ENCODE measurements at regions not wholly inside any gene's neighbourhood (a gene's known extent, or its start where the extent isn't known, plus 50 kb on each side); places are given as distances from the start of the nearest gene placed in this dataset.

DNA sequence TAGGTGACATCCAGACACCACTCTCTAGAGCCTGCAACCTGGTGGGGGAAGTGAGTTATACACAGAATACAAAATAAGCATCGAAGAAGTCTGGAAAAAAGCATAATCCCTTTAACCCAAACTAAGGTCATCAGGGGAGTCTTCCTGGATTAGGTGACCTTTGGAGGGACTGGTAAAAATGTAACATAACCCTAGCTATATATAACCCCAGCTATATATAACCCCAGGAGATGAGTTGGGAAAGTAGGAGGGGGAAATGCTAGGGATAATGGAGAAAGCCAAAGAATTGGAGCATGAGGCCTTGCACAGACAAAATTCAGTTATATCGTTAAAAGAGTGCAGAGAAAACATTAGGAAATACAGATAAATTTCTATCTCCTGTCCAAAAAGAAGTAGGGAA is 164.8 kb downstream of the QRSL1 start:
- TF ChIP-seq, protein P1, sequence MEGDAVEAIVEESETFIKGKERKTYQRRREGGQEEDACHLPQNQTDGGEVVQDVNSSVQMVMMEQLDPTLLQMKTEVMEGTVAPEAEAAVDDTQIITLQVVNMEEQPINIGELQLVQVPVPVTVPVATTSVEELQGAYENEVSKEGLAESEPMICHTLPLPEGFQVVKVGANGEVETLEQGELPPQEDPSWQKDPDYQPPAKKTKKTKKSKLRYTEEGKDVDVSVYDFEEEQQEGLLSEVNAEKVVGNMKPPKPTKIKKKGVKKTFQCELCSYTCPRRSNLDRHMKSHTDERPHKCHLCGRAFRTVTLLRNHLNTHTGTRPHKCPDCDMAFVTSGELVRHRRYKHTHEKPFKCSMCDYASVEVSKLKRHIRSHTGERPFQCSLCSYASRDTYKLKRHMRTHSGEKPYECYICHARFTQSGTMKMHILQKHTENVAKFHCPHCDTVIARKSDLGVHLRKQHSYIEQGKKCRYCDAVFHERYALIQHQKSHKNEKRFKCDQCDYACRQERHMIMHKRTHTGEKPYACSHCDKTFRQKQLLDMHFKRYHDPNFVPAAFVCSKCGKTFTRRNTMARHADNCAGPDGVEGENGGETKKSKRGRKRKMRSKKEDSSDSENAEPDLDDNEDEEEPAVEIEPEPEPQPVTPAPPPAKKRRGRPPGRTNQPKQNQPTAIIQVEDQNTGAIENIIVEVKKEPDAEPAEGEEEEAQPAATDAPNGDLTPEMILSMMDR (IDR thresholded peaks at IDR 0.05; ENCODE audit: poor library complexity) = no peak
- TF ChIP-seq EZH2 (IDR thresholded peaks at IDR 0.05; ENCODE audit: borderline replicate concordance) (no peak), EZH2phosphoT487 (IDR thresholded peaks at IDR 0.05; ENCODE audit: low read depth, severe bottlenecking, unreplicated experiment) (no peak)
- 92% methylated on average over 2 of the region's 2 CpGs for WGBS (ENCODE audit: low lambda C conversion rate, missing lambda C conversion rate)
- H3K27ac ChIP-seq = no peak overlapping the region

DNA sequence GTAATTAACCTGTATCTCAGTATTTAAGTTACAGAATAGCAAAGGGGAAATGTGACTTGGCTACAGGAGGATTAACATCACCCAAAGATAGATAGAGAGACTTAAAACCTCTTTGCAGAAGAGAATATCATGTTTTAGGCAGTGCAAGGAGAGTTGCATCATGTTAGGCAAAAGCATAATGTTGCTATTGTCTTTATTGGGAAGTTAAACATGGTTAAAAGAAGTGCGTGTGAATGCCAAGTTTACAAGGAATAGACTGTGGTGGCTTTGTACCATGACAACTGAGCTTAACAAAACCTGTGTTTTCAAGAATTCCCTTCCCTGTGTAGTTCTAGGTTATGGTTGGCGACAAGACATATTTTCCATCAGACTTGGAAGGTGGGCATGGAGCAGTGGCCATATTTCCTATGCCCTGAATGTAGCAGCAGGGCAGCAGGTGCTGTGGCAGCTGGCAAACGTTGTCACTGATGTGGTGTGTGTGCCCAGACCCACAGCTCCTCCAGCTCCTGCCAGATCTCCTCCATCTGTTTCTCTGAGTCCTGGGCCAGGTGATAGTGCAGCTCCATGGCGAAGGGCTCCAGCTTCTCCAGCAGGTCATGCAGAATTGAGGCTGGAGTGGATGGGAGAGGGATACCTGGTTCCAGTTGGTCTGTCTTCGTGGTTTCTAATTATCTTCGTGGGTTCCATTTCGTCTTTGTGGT is 163.3 kb downstream of the QRSL1 start:
- no peaks in the 10 kb centered on the region for H4K20me1 ChIP-seq (ENCODE audit: insufficient read depth, poor library complexity, severe bottlenecking)
- DNase-seq (ENCODE audit: low spot score) = no peak
- H3K36me3 ChIP-seq (replicated peaks; ENCODE audit: insufficient read depth, low read depth) = no peaks in the 10 kb centered on the region
- no peaks in the 10 kb centered on the region for H3K9me2 ChIP-seq (replicated peaks; ENCODE audit: insufficient read depth)
- H3K27me3 ChIP-seq = no peaks in the 10 kb centered on the region
- no peaks in the 10 kb centered on the region for H3K9me3 ChIP-seq (ENCODE audit: low read depth)
- no peaks in the 10 kb centered on the region for H3K79me2 ChIP-seq
- no peak overlapping the region for H3K27ac ChIP-seq
- no peak overlapping the region for H2AFZ ChIP-seq
- 92% methylated on average over 7 of the region's 7 CpGs for WGBS (ENCODE audit: low lambda C conversion rate, missing lambda C conversion rate)
- no peak overlapping the region for H3K4me2 ChIP-seq
- TF ChIP-seq EZH2phosphoT487 (IDR thresholded peaks at IDR 0.05; ENCODE audit: low read depth, severe bottlenecking, unreplicated experiment) (no peak), EZH2 (IDR thresholded peaks at IDR 0.05; ENCODE audit: borderline replicate concordance) (no peak)
- TF ChIP-seq, protein P1 (IDR thresholded peaks at IDR 0.05; ENCODE audit: poor library complexity) = no peak
- peaks cover 29% of the 10 kb centered on the region for H3K4me1 ChIP-seq (ENCODE audit: insufficient read depth)
- no peak overlapping the region for H3K4me3 ChIP-seq

More for the DNA sequence above, 164.8 kb downstream of the QRSL1 start:
- Histone ChIP-seq H3K4me2 (no peak overlapping the region), H3K27me3 (no peaks in the 10 kb centered on the region), H3K4me3 (no peak overlapping the region), H3K4me1 (ENCODE audit: insufficient read depth) (peaks cover 43% of the 10 kb centered on the region), H4K20me1 (ENCODE audit: insufficient read depth, poor library complexity, severe bottlenecking) (no peaks in the 10 kb centered on the region), H3K9me2 (replicated peaks; ENCODE audit: insufficient read depth) (no peaks in the 10 kb centered on the region), H3K79me2 (no peaks in the 10 kb centered on the region), H3K36me3 (replicated peaks; ENCODE audit: insufficient read depth, low read depth) (no peaks in the 10 kb centered on the region), H2AFZ (no peak overlapping the region), H3K9me3 (ENCODE audit: low read depth) (no peaks in the 10 kb centered on the region)
- DNase-seq (ENCODE audit: low spot score) = no peak

DNA sequence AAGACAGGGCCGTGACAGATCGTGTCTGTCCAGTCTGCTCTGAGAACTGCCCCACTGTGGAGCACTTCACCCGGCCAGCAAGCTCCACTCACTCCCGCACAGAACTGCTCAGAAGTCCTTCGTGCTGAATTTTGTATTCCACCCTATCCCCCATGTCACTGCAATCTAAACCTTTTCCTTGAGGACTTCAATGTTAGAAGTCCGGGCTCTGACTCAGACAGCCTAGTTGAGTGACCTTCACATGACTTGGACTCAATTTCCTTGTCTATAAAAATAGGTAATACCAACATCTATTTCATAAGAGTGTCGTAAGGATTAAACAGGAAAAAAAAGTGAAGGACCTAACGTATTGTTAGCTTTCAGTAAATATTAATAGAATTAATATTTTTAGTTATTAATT is 161.6 kb downstream of the QRSL1 start:
- no peaks in the 10 kb centered on the region for H3K79me2 ChIP-seq
- no peak for TF ChIP-seq EZH2 (IDR thresholded peaks at IDR 0.05; ENCODE audit: borderline replicate concordance)
- no peak for TF ChIP-seq EZH2phosphoT487 (IDR thresholded peaks at IDR 0.05; ENCODE audit: low read depth, severe bottlenecking, unreplicated experiment)
- TF ChIP-seq, protein P1 (IDR thresholded peaks at IDR 0.05; ENCODE audit: poor library complexity) = no peak
- no peaks in the 10 kb centered on the region for H3K9me2 ChIP-seq (replicated peaks; ENCODE audit: insufficient read depth)
- H3K36me3 ChIP-seq (replicated peaks; ENCODE audit: insufficient read depth, low read depth) = no peaks in the 10 kb centered on the region
- H3K4me2 ChIP-seq = no peak overlapping the region
- no peak overlapping the region for H2AFZ ChIP-seq
- no peaks in the 10 kb centered on the region for H4K20me1 ChIP-seq (ENCODE audit: insufficient read depth, poor library complexity, severe bottlenecking)
- no peaks in the 10 kb centered on the region for H3K9me3 ChIP-seq (ENCODE audit: low read depth)
- WGBS (ENCODE audit: low lambda C conversion rate, missing lambda C conversion rate) = 92% methylated on average over 8 of the region's 8 CpGs
- no peak overlapping the region for H3K27ac ChIP-seq
- no peak overlapping the region for H3K4me3 ChIP-seq
- DNase-seq (ENCODE audit: low spot score) = no peak
- peaks cover 20% of the 10 kb centered on the region for H3K4me1 ChIP-seq (ENCODE audit: insufficient read depth)
- no peaks in the 10 kb centered on the region for H3K27me3 ChIP-seq
